GM23248 (cell line): ENCODE measurements at regions not wholly inside any gene's neighbourhood (a gene's known extent, or its start where the extent isn't known, plus 50 kb on each side); places are given as distances from the start of the nearest gene placed in this dataset.
A peak's percentile ranks its signal among the peaks of the same experiment; 100 is the strongest.

ENCODE experiments used
- DNase-seq: peaks from one replicate; pipeline ENCODE4 v3.0.0-alpha.2; 2015
- H2AFZ ChIP-seq: fragments of 200-600 bp; sonication (generic); 2 replicates; pipeline ENCODE4 v1.6.1; 2016; ENCODE audit warnings: antibody characterized with exemption
- H3F3A ChIP-seq: fragments of 200-600 bp; sonication (generic); 2 replicates; pipeline ENCODE4 v1.6.1; 2016; ENCODE audit warnings: mild to moderate bottlenecking, antibody characterized with exemption, mixed run types; ENCODE audit not compliant: insufficient read depth
- H3K27ac ChIP-seq: fragments of 200-600 bp; sonication (generic); 2 replicates; pipeline ENCODE4 v1.5.1; 2016; ENCODE audit warnings: mild to moderate bottlenecking
- H3K27me3 ChIP-seq: fragments of 200-600 bp; sonication (generic); replicated peaks from 2 replicates; pipeline ENCODE4 v1.6.1; 2016; ENCODE audit warnings: mild to moderate bottlenecking; ENCODE audit not compliant: insufficient read depth
- H3K36me3 ChIP-seq: fragments of 200-600 bp; sonication (generic); 2 replicates; pipeline ENCODE4 v1.6.1; 2016; ENCODE audit warnings: low read depth, mild to moderate bottlenecking
- H3K4me1 ChIP-seq: fragments of 200-600 bp; sonication (generic); 2 replicates; pipeline ENCODE4 v1.6.1; 2016; ENCODE audit warnings: mild to moderate bottlenecking; ENCODE audit not compliant: insufficient read depth
- H3K4me2 ChIP-seq: fragments of 200-600 bp; sonication (generic); one replicate; pipeline ENCODE4 v1.6.1; 2016; ENCODE audit warnings: mild to moderate bottlenecking; ENCODE audit not compliant: unreplicated experiment
- H3K4me3 ChIP-seq: fragments of 200-600 bp; sonication (generic); 2 replicates; pipeline ENCODE4 v1.5.1; 2016; ENCODE audit warnings: mild to moderate bottlenecking
- H3K79me2 ChIP-seq: fragments of 200-600 bp; sonication (generic); 2 replicates; pipeline ENCODE4 v1.6.1; 2016; ENCODE audit warnings: mild to moderate bottlenecking; ENCODE audit not compliant: insufficient read depth
- H3K9ac ChIP-seq: fragments of 200-600 bp; sonication (generic); 2 replicates; pipeline ENCODE4 v1.6.1; 2016; ENCODE audit warnings: mild to moderate bottlenecking
- H3K9me2 ChIP-seq: fragments of 200-600 bp; sonication (generic); 2 replicates; pipeline ENCODE4 v1.6.1; 2016; ENCODE audit warnings: mixed run types, mild to moderate bottlenecking, moderate library complexity; ENCODE audit not compliant: insufficient read depth
- H3K9me3 ChIP-seq: fragments of 200-600 bp; sonication (generic); one replicate; pipeline ENCODE4 v1.6.1; 2017; ENCODE audit warnings: low read depth
- H4K20me1 ChIP-seq: fragments of 200-600 bp; sonication (generic); 2 replicates; pipeline ENCODE4 v1.6.0; 2016; ENCODE audit not compliant: insufficient read depth
- EZH2 ChIP-seq: fragments of 200-600 bp; sonication (generic); IDR thresholded peaks from 2 replicates; pipeline ENCODE4 v1.6.1; 2018; ENCODE audit warnings: antibody characterized with exemption, mild to moderate bottlenecking; ENCODE audit not compliant: insufficient read depth, poor library complexity, severe bottlenecking
- EZH2phosphoT487 ChIP-seq: fragments of 200-600 bp; sonication (generic); IDR thresholded peaks from 2 replicates; pipeline ENCODE4 v1.6.1; 2018; ENCODE audit warnings: antibody characterized with exemption, moderate library complexity, mild to moderate bottlenecking, low read depth; ENCODE audit not compliant: insufficient read depth
- WGBS, 2 experiments: methylation state at CpG; one replicate each; pipeline ENCODE4 v1.1.6; 2015 to 2017; ENCODE audit warnings: low lambda C conversion rate in 2 of 2, low coverage in 1 of 2; ENCODE audit errors: missing lambda C conversion rate in 2 of 2; 5-methylcytosine and 5-hydroxymethylcytosine counted together
- in situ Hi-C: fragments of 300-500 bp; cut with MboI; formaldehyde crosslinking; loops from 2 replicates; pipeline ENCODE4 v1.15.0; 2020

DNA sequence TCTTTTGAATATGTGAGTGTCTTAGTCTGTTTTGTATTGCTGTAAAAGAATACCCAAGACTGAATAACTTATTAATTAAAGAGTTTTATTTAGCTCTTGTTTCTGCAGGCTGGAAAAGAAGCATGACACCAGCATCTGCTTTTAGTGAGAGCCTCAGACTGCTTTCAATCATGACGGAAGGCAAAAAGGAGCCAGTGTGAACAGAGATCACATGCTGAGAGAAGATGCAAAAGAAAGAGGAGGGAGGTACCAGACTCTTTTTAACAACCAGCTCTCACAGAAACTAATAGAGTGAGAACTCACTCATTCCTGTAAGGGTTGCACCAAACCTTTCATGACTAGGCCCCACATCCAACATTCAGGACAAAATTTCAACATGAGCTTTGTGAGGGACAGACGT lies 101.6 kb upstream of the HNMT start:
- H3K9me3 ChIP-seq: no peaks in the 10 kb centered on the region
- H3K4me3 ChIP-seq: no peak overlapping the region
- no peak overlapping the region for H2AFZ ChIP-seq
- no peaks in the 10 kb centered on the region for H4K20me1 ChIP-seq
- WGBS, 2 experiments: 22 to 31% methylated on average over 2 of the region's 2 CpGs
- no peaks in the 10 kb centered on the region for H3K36me3 ChIP-seq
- H3K79me2 ChIP-seq: no peaks in the 10 kb centered on the region
- DNase-seq: no peak
- no peaks in the 10 kb centered on the region for H3K4me1 ChIP-seq
- no peaks in the 10 kb centered on the region for H3K27me3 ChIP-seq
- H3K27ac ChIP-seq: no peak overlapping the region
- TF ChIP-seq EZH2phosphoT487 (no peak), EZH2 (no peak)
- H3K9me2 ChIP-seq: no peaks in the 10 kb centered on the region
- H3F3A ChIP-seq: no peaks in the 10 kb centered on the region
- in situ Hi-C loops: no loop called here
- no peak overlapping the region for H3K9ac ChIP-seq
- no peak overlapping the region for H3K4me2 ChIP-seq

GRCh38 chr2:137865954-137866540 lies 98.2 kb upstream of the HNMT start:
- H3K4me1 ChIP-seq: no peaks in the 10 kb centered on the region
- no peaks in the 10 kb centered on the region for H3F3A ChIP-seq
- DNase-seq: peak; percentile 53
- in situ Hi-C loops: no loop called here
- H2AFZ ChIP-seq: no peak overlapping the region
- no peak overlapping the region for H3K27ac ChIP-seq
- H3K9me2 ChIP-seq: no peaks in the 10 kb centered on the region
- no peaks in the 10 kb centered on the region for H3K79me2 ChIP-seq
- H4K20me1 ChIP-seq: no peaks in the 10 kb centered on the region
- no peaks in the 10 kb centered on the region for H3K36me3 ChIP-seq
- 0% methylated on average over 2 of the region's 2 CpGs for WGBS, 2 experiments
- TF ChIP-seq EZH2phosphoT487 (no peak), EZH2 (no peak)
- no peak overlapping the region for H3K9ac ChIP-seq
- H3K4me2 ChIP-seq: no peak overlapping the region
- no peak overlapping the region for H3K4me3 ChIP-seq
- H3K27me3 ChIP-seq: no peaks in the 10 kb centered on the region; the same call in 1 of the 2 replicates
- H3K9me3 ChIP-seq: no peaks in the 10 kb centered on the region

GRCh38 chr2:137870682-137871081 lies 93.6 kb upstream of the HNMT start:
- no peaks in the 10 kb centered on the region for H3K9me3 ChIP-seq
- 4 to 5% methylated on average over 1 of the region's 1 CpG for whole genome bisulfite sequencing, 2 experiments

GRCh38 chr2:137872577-137872976 lies 91.7 kb upstream of the HNMT start:
- no peak overlapping the region for H3K4me2 ChIP-seq
- no peaks in the 10 kb centered on the region for H4K20me1 ChIP-seq
- no peak for TF ChIP-seq EZH2
- H3K9ac ChIP-seq: no peak overlapping the region
- no peak for DNase-seq
- H3K27ac ChIP-seq: no peak overlapping the region
- no peak overlapping the region for H2AFZ ChIP-seq
- H3K4me3 ChIP-seq: no peak overlapping the region
- no peaks in the 10 kb centered on the region for H3K79me2 ChIP-seq
- no peaks in the 10 kb centered on the region for H3F3A ChIP-seq
- no peaks in the 10 kb centered on the region for H3K9me2 ChIP-seq
- no peaks in the 10 kb centered on the region for H3K36me3 ChIP-seq
- H3K4me1 ChIP-seq: no peaks in the 10 kb centered on the region
- H3K27me3 ChIP-seq: no peaks in the 10 kb centered on the region; the same call in none of the 2 replicates
- WGBS, 2 experiments: 16 to 17% methylated on average over 4 of the region's 4 CpGs
- in situ Hi-C loops: no loop called here
- H3K9me3 ChIP-seq: no peaks in the 10 kb centered on the region

More at GRCh38 chr2:137870682-137871081, 93.6 kb upstream of the HNMT start:
- Histone ChIP-seq H2AFZ (no peak overlapping the region), H3K4me2 (no peak overlapping the region), H3K36me3 (no peaks in the 10 kb centered on the region), H3K4me3 (no peak overlapping the region), H3K4me1 (no peaks in the 10 kb centered on the region), H3K79me2 (no peaks in the 10 kb centered on the region), H4K20me1 (no peaks in the 10 kb centered on the region), H3K9me2 (no peaks in the 10 kb centered on the region), H3K9ac (no peak overlapping the region), H3F3A (no peaks in the 10 kb centered on the region), H3K27me3 (no peaks in the 10 kb centered on the region; the same call in 1 of the 2 replicates), H3K27ac (no peak overlapping the region)
- in situ Hi-C loops: no loop called here
- TF ChIP-seq EZH2phosphoT487 (no peak), EZH2 (no peak)
- no peak for DNase-seq
